Suprapubic skin (tissue), 4 donors: ENCODE measurements at regions not wholly inside any gene's neighbourhood (a gene's known extent, or its start where the extent isn't known, plus 50 kb on each side); places are given as distances from the start of the nearest gene placed in this dataset.

Source experiments
- EP300 ChIP-seq: sonication (generic); formaldehyde crosslinking; IDR thresholded peaks from one replicate; pipeline ENCODE4 v1.6.1; 2017; ENCODE audit warnings: antibody characterized with exemption
- POLR2A ChIP-seq, 2 donors: fragments of 450-650 bp; IDR thresholded peaks; one replicate each; pipeline ENCODE4 v1.6.1; 2017; ENCODE audit warnings: antibody characterized with exemption in 2 of 2, mild to moderate bottlenecking in 2 of 2, moderate library complexity in 2 of 2
- POLR2AphosphoS5 ChIP-seq, 3 donors: sonication (generic); formaldehyde crosslinking; IDR thresholded peaks; one replicate each; pipeline ENCODE4 v1.6.1; 2017; ENCODE audit warnings: antibody characterized with exemption in 3 of 3
- TF ChIP-seq, protein P1 (sequence below), 2 donors: fragments of 200-600 bp in 1 of 2; fragments of 450-650 bp in 1 of 2; sonication (generic) in 1 of 2; IDR thresholded peaks; one replicate each; pipeline ENCODE4 v1.5.1; 2016 to 2019; ENCODE audit warnings: antibody characterized with exemption in 2 of 2, mild to moderate bottlenecking in 1 of 2, moderate library complexity in 1 of 2

GRCh38 chr12:96091833-96092232 is 56.4 kb upstream of the LTA4H start:
- TF ChIP-seq, protein P1, sequence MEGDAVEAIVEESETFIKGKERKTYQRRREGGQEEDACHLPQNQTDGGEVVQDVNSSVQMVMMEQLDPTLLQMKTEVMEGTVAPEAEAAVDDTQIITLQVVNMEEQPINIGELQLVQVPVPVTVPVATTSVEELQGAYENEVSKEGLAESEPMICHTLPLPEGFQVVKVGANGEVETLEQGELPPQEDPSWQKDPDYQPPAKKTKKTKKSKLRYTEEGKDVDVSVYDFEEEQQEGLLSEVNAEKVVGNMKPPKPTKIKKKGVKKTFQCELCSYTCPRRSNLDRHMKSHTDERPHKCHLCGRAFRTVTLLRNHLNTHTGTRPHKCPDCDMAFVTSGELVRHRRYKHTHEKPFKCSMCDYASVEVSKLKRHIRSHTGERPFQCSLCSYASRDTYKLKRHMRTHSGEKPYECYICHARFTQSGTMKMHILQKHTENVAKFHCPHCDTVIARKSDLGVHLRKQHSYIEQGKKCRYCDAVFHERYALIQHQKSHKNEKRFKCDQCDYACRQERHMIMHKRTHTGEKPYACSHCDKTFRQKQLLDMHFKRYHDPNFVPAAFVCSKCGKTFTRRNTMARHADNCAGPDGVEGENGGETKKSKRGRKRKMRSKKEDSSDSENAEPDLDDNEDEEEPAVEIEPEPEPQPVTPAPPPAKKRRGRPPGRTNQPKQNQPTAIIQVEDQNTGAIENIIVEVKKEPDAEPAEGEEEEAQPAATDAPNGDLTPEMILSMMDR (IDR thresholded peaks at IDR 0.05), result no peak
- TF ChIP-seq EP300 (no peak), POLR2A (IDR thresholded peaks at IDR 0.05) (no peak), POLR2AphosphoS5 (IDR thresholded peaks at IDR 0.05) (no peak)
